Calu3 (cell line): ENCODE measurements at regions not wholly inside any gene's neighbourhood (a gene's known extent, or its start where the extent isn't known, plus 50 kb on each side); places are given as distances from the start of the nearest gene placed in this dataset.

Experiments used
- BruUV-seq: library from RNA; stranded (reverse); fragments of 400-500 nt; replicated peaks from 2 replicates; lab custom pipeline; 2021; lab: Mats Ljungman, UMichigan
- CTCF ChIA-PET: fragments of 300-600 bp; sonication (Branson Sonifier 250); formaldehyde crosslinking; loops from one replicate; lab custom pipeline; 2022; ENCODE audit warnings: antibody characterized with exemption; lab: Charles Lee
- DNase-seq: peaks from one replicate; pipeline ENCODE4 v3.0.0; 2022
- H3K27ac Mint-ChIP-seq: one replicate; pipeline ENCODE4 v1.8.0; 2022; ENCODE audit warnings: mixed read lengths; ENCODE audit not compliant: unreplicated experiment
- H3K27me3 Mint-ChIP-seq: one replicate; pipeline ENCODE4 v1.8.0; 2022; ENCODE audit warnings: mixed read lengths; ENCODE audit not compliant: unreplicated experiment
- H3K36me3 Mint-ChIP-seq: one replicate; pipeline ENCODE4 v1.8.0; 2022; ENCODE audit warnings: mild to moderate bottlenecking, moderate library complexity, mixed read lengths; ENCODE audit not compliant: insufficient read depth, unreplicated experiment
- H3K4me1 Mint-ChIP-seq: one replicate; pipeline ENCODE4 v1.8.0; 2022; ENCODE audit warnings: mild to moderate bottlenecking, low read depth, mixed read lengths; ENCODE audit not compliant: unreplicated experiment
- H3K4me3 Mint-ChIP-seq: one replicate; pipeline ENCODE4 v1.8.0; 2022; ENCODE audit warnings: mild to moderate bottlenecking, low read depth, moderate library complexity, mixed read lengths; ENCODE audit not compliant: unreplicated experiment
- H3K9me3 Mint-ChIP-seq: one replicate; pipeline ENCODE4 v1.8.0; 2022; ENCODE audit warnings: low read depth, mixed read lengths; ENCODE audit not compliant: unreplicated experiment
- intact Hi-C: fragments of 100-400 bp; cut with micrococcal nuclease; formaldehyde crosslinking; loops from one replicate; pipeline ENCODE4 v1.10.0; 2022; ENCODE audit not compliant: unreplicated experiment
- TF ChIP-seq, protein P1 (sequence below): fragments of 200-600 bp; IDR thresholded peaks from one replicate; pipeline ENCODE4 v1.8.0; 2022; ENCODE audit warnings: antibody characterized with exemption; ENCODE audit not compliant: unreplicated experiment

GRCh38 chr5:25562656-25563055 is 917.9 kb upstream of the CDH10 start:
- CTCF ChIA-PET = no interaction called here
- Mint-ChIP-seq H3K36me3 (no peaks in the 10 kb centered on the region), H3K4me1 (no peaks in the 10 kb centered on the region), H3K4me3 (no peak overlapping the region), H3K27me3 (no peaks in the 10 kb centered on the region), H3K27ac (no peak overlapping the region), H3K9me3 (peaks cover 11% of the 10 kb centered on the region)
- TF ChIP-seq, protein P1, sequence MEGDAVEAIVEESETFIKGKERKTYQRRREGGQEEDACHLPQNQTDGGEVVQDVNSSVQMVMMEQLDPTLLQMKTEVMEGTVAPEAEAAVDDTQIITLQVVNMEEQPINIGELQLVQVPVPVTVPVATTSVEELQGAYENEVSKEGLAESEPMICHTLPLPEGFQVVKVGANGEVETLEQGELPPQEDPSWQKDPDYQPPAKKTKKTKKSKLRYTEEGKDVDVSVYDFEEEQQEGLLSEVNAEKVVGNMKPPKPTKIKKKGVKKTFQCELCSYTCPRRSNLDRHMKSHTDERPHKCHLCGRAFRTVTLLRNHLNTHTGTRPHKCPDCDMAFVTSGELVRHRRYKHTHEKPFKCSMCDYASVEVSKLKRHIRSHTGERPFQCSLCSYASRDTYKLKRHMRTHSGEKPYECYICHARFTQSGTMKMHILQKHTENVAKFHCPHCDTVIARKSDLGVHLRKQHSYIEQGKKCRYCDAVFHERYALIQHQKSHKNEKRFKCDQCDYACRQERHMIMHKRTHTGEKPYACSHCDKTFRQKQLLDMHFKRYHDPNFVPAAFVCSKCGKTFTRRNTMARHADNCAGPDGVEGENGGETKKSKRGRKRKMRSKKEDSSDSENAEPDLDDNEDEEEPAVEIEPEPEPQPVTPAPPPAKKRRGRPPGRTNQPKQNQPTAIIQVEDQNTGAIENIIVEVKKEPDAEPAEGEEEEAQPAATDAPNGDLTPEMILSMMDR = no peak
- intact Hi-C loops = no loop called here
- BruUV-seq = no TSS peak
- DNase-seq = no peak

GRCh38 chr5:25554077-25554476 is 909.3 kb upstream of the CDH10 start:
- H3K36me3 Mint-ChIP-seq = no peaks in the 10 kb centered on the region
- CTCF ChIA-PET = no interaction called here
- H3K9me3 Mint-ChIP-seq = peaks cover 3% of the 10 kb centered on the region
- H3K27me3 Mint-ChIP-seq = no peaks in the 10 kb centered on the region
- no TSS peak for BruUV-seq
- no peak overlapping the region for H3K27ac Mint-ChIP-seq
- H3K4me3 Mint-ChIP-seq = no peak overlapping the region
- TF ChIP-seq, protein P1 = no peak
- no peak for DNase-seq
- intact Hi-C loops = no loop called here
- H3K4me1 Mint-ChIP-seq = no peaks in the 10 kb centered on the region

DNA sequence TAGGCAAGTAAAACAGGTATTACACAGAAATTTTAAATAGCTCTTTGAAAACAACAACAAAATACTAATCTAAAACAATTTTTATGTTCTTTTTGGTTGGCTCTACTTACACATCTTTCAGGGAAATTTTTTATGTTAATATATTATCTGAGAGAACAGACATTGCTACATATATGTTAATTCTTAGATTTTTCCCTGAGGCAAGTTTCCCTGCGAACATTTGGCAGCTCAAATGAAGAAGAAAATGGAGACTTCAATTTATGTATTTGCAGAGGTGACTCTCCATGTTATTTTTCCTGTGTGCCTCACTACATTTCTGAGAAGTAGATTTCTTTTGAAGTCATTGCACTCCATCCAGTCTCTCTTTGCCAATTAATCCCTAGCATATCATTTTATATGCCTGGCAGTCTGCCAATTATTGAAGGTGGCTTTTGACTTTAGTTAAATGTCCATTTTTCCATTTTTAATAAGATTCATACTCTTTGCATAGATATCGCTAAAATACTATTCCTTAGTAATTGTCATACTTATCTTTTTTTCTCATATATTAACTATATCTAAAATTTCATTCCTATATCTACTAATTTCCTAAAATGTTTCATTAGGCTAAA is 908.2 kb upstream of the CDH10 start:
- no peaks in the 10 kb centered on the region for H3K36me3 Mint-ChIP-seq
- DNase-seq = no peak
- CTCF ChIA-PET = no interaction called here
- H3K4me1 Mint-ChIP-seq = no peaks in the 10 kb centered on the region
- no peak overlapping the region for H3K27ac Mint-ChIP-seq
- H3K4me3 Mint-ChIP-seq = no peak overlapping the region
- H3K9me3 Mint-ChIP-seq = peaks cover 3% of the 10 kb centered on the region
- intact Hi-C loops = no loop called here
- TF ChIP-seq, protein P1 = no peak
- no peaks in the 10 kb centered on the region for H3K27me3 Mint-ChIP-seq
- BruUV-seq = no TSS peak

DNA sequence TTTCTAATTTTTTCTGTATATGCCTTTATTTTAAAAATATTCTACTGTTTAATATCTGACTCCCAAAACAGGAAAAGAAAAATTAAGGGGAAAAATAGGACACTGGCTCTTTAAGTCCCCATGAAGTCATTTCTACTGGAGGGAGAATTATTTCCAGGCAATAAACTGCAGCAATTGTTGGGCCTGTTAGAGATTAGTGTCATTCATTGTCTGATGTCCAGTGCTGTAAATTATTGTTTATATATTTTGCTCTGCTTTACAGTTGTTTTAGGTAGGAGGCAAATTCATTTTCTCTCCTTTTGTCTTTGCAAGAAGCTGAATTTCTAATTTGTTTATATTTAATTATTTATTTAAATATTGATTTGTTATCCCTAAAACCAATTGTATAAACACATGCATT is 906.0 kb upstream of the CDH10 start:
- BruUV-seq = no TSS peak
- TF ChIP-seq, protein P1 = no peak

More for the DNA sequence above, 906.0 kb upstream of the CDH10 start:
- H3K4me3 Mint-ChIP-seq = no peak overlapping the region
- H3K9me3 Mint-ChIP-seq = peaks cover 3% of the 10 kb centered on the region
- H3K27ac Mint-ChIP-seq = no peak overlapping the region
- H3K36me3 Mint-ChIP-seq = no peaks in the 10 kb centered on the region
- no peaks in the 10 kb centered on the region for H3K4me1 Mint-ChIP-seq
- H3K27me3 Mint-ChIP-seq = no peaks in the 10 kb centered on the region
- intact Hi-C loops = no loop called here
- DNase-seq = no peak
- CTCF ChIA-PET = no interaction called here
